ENCODE measurements at regions not wholly inside any gene's neighbourhood (a gene's known extent, or its start where the extent isn't known, plus 50 kb on each side); places are given as distances from the start of the nearest gene placed in this dataset.

- no peak for TF ChIP-seq CTCF (conservative IDR thresholded peaks at IDR 0.05)
- H3K27ac ChIP-seq: no peak overlapping the region
Measured at GRCh38 chr5:136689552-136689951, 324.2 kb upstream of the TRPC7 start.

DNA sequence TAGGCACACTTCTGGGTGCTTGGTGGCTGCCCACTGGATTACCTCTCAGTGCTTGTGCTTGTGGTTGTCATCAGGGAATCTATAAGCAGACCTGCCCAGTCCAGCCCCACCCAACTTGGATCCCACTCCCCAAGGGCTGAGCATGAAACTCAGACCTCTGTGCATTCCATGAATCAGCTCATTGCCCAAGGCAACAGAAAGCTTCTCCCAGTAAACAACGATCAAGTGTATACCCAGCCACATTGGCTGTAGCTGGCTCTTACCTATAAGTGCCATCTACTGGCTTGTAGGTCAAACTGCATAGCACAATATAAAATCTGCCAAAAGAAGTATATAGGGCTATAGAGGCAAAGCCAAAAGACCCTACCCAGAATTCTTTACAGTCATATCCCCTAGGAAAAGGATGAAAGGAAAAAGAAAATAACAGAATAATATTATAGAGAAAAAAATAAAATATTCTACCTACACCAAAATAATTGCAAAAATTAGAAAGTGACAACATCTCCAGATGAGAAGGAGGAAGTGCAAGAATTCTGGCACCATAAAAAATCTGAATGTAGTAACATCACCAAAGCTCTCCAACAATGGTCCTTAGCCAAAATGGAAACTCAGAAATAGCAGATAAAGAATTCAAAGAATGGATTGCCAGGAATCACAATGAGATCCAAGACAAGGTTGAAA lies 321.0 kb upstream of the TRPC7 start:
- no peak overlapping the region for H3K27ac ChIP-seq
- TF ChIP-seq CTCF (conservative IDR thresholded peaks at IDR 0.05): peak; percentile 87

- H3K27ac ChIP-seq: no peak overlapping the region
- TF ChIP-seq CTCF (conservative IDR thresholded peaks at IDR 0.05): no peak
Measured at GRCh38 chr5:136682986-136683385, 317.6 kb upstream of the TRPC7 start.

DNA sequence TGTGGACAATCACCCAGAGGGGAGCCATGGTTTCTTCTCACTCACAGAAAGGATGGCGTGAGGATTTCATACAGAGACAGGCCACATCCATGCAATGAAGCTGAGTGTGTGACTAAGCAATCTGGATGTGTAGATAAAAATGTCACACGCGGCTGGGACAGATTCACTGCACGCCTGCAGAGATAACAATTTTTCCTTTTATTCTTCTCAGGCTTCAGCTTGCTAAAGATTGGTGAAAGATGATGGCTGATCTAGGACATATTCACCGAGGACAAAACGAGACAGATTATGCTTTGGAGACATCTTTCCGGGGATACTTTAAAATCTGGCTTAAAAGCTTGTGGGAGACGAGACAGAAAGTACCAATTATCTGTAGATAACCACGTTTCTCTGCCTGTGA lies 313.9 kb upstream of the TRPC7 start:
- H3K27ac ChIP-seq: no peak overlapping the region
- no peak for TF ChIP-seq CTCF (conservative IDR thresholded peaks at IDR 0.05)

DNA sequence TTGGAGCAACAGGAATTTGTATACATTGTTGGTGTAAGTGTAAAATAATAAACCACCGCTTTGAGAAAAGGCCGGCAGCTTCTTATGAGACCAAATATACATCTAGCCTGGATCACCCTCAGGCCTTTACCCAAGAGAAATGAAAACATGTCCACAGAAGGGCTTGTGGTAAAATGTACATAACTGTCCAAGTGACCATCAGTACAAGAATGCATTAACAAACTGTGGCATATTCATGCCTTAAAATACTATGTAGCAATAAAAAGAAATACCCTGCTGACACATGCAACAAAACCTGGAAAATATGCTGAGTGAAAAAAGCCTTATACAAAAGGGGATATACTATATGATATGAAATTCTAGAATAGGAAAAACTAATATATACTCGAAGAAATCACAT lies 311.9 kb upstream of the TRPC7 start:
- TF ChIP-seq CTCF (conservative IDR thresholded peaks at IDR 0.05): no peak
- H3K27ac ChIP-seq: no peak overlapping the region

DNA sequence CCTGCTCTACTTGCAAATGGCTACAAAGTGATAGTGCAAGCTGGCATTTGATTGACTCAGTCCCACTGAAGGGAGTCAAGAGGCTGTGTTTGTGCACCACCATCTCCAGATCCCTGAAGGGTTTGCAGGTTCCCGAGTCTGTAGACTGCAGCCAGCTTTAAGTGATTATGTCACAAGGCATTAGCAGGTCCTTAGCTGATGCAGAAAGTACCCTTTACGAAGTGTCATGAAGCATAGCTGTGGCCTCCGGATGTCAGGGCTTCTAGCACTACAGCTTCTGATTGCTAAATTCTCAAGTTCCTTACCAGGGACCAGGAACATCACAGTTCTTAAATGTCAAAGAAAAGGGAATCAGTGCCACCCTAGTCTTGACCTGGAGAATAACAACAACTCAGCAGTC lies 311.3 kb upstream of the TRPC7 start:
- TF ChIP-seq CTCF (conservative IDR thresholded peaks at IDR 0.05): no peak
- H3K27ac ChIP-seq: no peak overlapping the region

GRCh38 chr5:136675769-136676168 lies 310.4 kb upstream of the TRPC7 start:
- no peak overlapping the region for H3K27ac ChIP-seq
- no peak for TF ChIP-seq CTCF (conservative IDR thresholded peaks at IDR 0.05)
